IMR-90 (cell line): ENCODE measurements at regions not wholly inside any gene's neighbourhood (a gene's known extent, or its start where the extent isn't known, plus 50 kb on each side); places are given as distances from the start of the nearest gene placed in this dataset.

Experiments
- ATAC-seq: fragments of 200-7000 bp; cut with Tn5 transposase; 2 replicates; pipeline ENCODE4 v1.9.1; 2020; ENCODE audit warnings: low read depth, mild to moderate bottlenecking, moderate library complexity
- BruUV-seq: library from RNA; stranded (reverse); fragments of 400-500 nt; replicated peaks from 2 replicates; lab custom pipeline; 2021; lab: Mats Ljungman, UMichigan
- CTCF ChIA-PET: fragments of 300-600 bp; formaldehyde crosslinking; extraction: SDS; loops from one replicate; lab custom pipeline; 2021; ENCODE audit warnings: antibody characterized with exemption; lab: Yijun Ruan, JAX
- POLR2A ChIA-PET: fragments of 300-600 bp; sonication (Branson Sonifier 250); formaldehyde crosslinking; loops from one replicate; lab custom pipeline; 2022; ENCODE audit warnings: antibody characterized with exemption; ENCODE audit not compliant: unreplicated experiment; lab: Charles Lee
- DNase-seq: peaks from one replicate; pipeline ENCODE4 v3.0.0; 2013
- H2AFZ ChIP-seq: replicated peaks from 2 replicates; pipeline ENCODE3; 2013; ENCODE audit warnings: low read length, mild to moderate bottlenecking; ENCODE audit not compliant: poor library complexity
- H2AK5ac ChIP-seq: 2 replicates; pipeline ENCODE4 v1.6.1; 2013; ENCODE audit warnings: low read depth, low read length, inconsistent platforms
- H2AK9ac ChIP-seq: replicated peaks from 2 replicates; pipeline ENCODE3; 2013; ENCODE audit warnings: mild to moderate bottlenecking, low read depth, low read length, moderate library complexity; ENCODE audit not compliant: poor library complexity
- H2BK120ac ChIP-seq: 2 replicates; pipeline ENCODE4 v1.6.1; 2013; ENCODE audit warnings: low read depth, low read length, inconsistent platforms
- H2BK15ac ChIP-seq: 3 replicates; pipeline ENCODE4 v1.6.1; 2013; ENCODE audit warnings: low read depth, low read length, inconsistent platforms
- H2BK20ac ChIP-seq: 2 replicates; pipeline ENCODE4 v1.6.1; 2013; ENCODE audit warnings: low read depth, mild to moderate bottlenecking, inconsistent platforms, low read length, moderate library complexity
- H2BK5ac ChIP-seq: 2 replicates; pipeline ENCODE4 v1.6.1; 2013; ENCODE audit warnings: mild to moderate bottlenecking, low read depth, low read length, inconsistent platforms; ENCODE audit not compliant: poor library complexity, severe bottlenecking
- H3K14ac ChIP-seq: replicated peaks from 2 replicates; pipeline ENCODE4 v1.6.1; 2013; ENCODE audit warnings: low read depth, low read length, inconsistent platforms
- H3K18ac ChIP-seq: 2 replicates; pipeline ENCODE4 v1.6.1; 2013; ENCODE audit warnings: low read depth, low read length, control low read depth
- H3K23ac ChIP-seq: 2 replicates; pipeline ENCODE4 v1.6.1; 2013; ENCODE audit warnings: low read depth, low read length, inconsistent platforms
- H3K27ac ChIP-seq: 2 replicates; pipeline ENCODE4 v1.5.1; 2013; ENCODE audit warnings: mild to moderate bottlenecking, control low read depth, low read length; ENCODE audit not compliant: insufficient read depth
- H3K27me3 ChIP-seq: 2 replicates; pipeline ENCODE4 v1.6.1; 2013; ENCODE audit warnings: low read length; ENCODE audit not compliant: control insufficient read depth, insufficient read depth
- H3K36me3 ChIP-seq: 2 replicates; pipeline ENCODE4 v1.6.1; 2013; ENCODE audit warnings: low read length, mixed read lengths; ENCODE audit not compliant: control insufficient read depth, insufficient read depth
- H3K4ac ChIP-seq: 2 replicates; pipeline ENCODE4 v1.6.1; 2013; ENCODE audit warnings: low read depth, low read length, inconsistent platforms
- H3K4me1 ChIP-seq: 2 replicates; pipeline ENCODE4 v1.6.1; 2013; ENCODE audit warnings: low read length, mixed read lengths; ENCODE audit not compliant: control insufficient read depth, insufficient read depth
- H3K4me2 ChIP-seq: 2 replicates; pipeline ENCODE4 v1.6.1; 2013; ENCODE audit warnings: low read depth, mild to moderate bottlenecking, control low read depth, low read length, moderate library complexity
- H3K4me3 ChIP-seq: 2 replicates; pipeline ENCODE4 v1.5.1; 2013; ENCODE audit warnings: low read depth, mild to moderate bottlenecking, control low read depth, low read length, moderate library complexity; ENCODE audit not compliant: insufficient read depth
- H3K56ac ChIP-seq: 2 replicates; pipeline ENCODE4 v1.6.1; 2013; ENCODE audit warnings: low read length, inconsistent platforms; ENCODE audit not compliant: insufficient read depth; ENCODE audit errors: extremely low read depth
- H3K79me1 ChIP-seq, 2 experiments: 2 replicates each; pipeline ENCODE4 v1.6.1; 2013; ENCODE audit warnings: low read length in 2 of 2, inconsistent platforms in 1 of 2, low read depth in 1 of 2
- H3K9ac ChIP-seq: 2 replicates; pipeline ENCODE4 v1.6.1; 2013; ENCODE audit warnings: low read depth, low read length, control low read depth
- H3K9me1 ChIP-seq: 2 replicates; pipeline ENCODE4 v1.6.1; 2013; ENCODE audit warnings: low read length, inconsistent platforms; ENCODE audit not compliant: insufficient read depth
- H3K9me3 ChIP-seq: 2 replicates; pipeline ENCODE4 v1.6.1; 2013; ENCODE audit warnings: low read length; ENCODE audit not compliant: control insufficient read depth, insufficient read depth
- H4K20me1 ChIP-seq: 2 replicates; pipeline ENCODE4 v1.6.1; 2013; ENCODE audit warnings: low read length, inconsistent platforms; ENCODE audit not compliant: insufficient read depth
- H4K5ac ChIP-seq: 2 replicates; pipeline ENCODE4 v1.6.1; 2013; ENCODE audit warnings: mild to moderate bottlenecking, low read depth, low read length, control low read depth
- H4K8ac ChIP-seq, 2 experiments: 2 replicates each; pipeline ENCODE4 v1.6.1; 2013; ENCODE audit warnings: low read depth in 2 of 2, low read length in 2 of 2, control low read depth in 1 of 2, inconsistent platforms in 1 of 2
- H4K91ac ChIP-seq: 2 replicates; pipeline ENCODE4 v1.6.1; 2013; ENCODE audit warnings: low read depth, low read length, inconsistent platforms; ENCODE audit not compliant: insufficient read depth
- BHLHE40 ChIP-seq: fragments of 150-350 bp; IDR thresholded peaks from 2 replicates; pipeline ENCODE4 v1.6.1; 2016; ENCODE audit warnings: mild to moderate bottlenecking, low read depth, low read length
- CEBPB ChIP-seq: IDR thresholded peaks from 2 replicates; pipeline ENCODE4 v1.6.1; 2012; ENCODE audit warnings: low read depth, low read length, improper control_type of control experiment
- CHD1 ChIP-seq: IDR thresholded peaks from 2 replicates; pipeline ENCODE4 v1.6.1; 2012; ENCODE audit warnings: low read depth, low read length, improper control_type of control experiment
- ELK1 ChIP-seq: fragments of 150-350 bp; IDR thresholded peaks from 2 replicates; pipeline ENCODE4 v1.6.1; 2016; ENCODE audit warnings: low read depth, mild to moderate bottlenecking, low read length, moderate library complexity, borderline replicate concordance
- FOS ChIP-seq: fragments of 150-350 bp; IDR thresholded peaks from 2 replicates; pipeline ENCODE4 v1.6.1; 2016; ENCODE audit warnings: low read depth, low read length
- MAFK ChIP-seq: IDR thresholded peaks from 2 replicates; pipeline ENCODE4 v1.6.1; 2012; ENCODE audit warnings: low read depth, low read length, improper control_type of control experiment
- MAZ ChIP-seq: IDR thresholded peaks from 2 replicates; pipeline ENCODE4 v1.6.1; 2012; ENCODE audit warnings: low read depth, mild to moderate bottlenecking, low read length, improper control_type of control experiment, moderate library complexity, borderline replicate concordance
- MXI1 ChIP-seq: IDR thresholded peaks from 2 replicates; pipeline ENCODE4 v1.6.1; 2012; ENCODE audit warnings: low read depth, mild to moderate bottlenecking, low read length, moderate library complexity, borderline replicate concordance
- POLR2A ChIP-seq: IDR thresholded peaks from 2 replicates; pipeline ENCODE4 v1.6.1; 2012; ENCODE audit warnings: mild to moderate bottlenecking, low read depth, low read length
- RAD21 ChIP-seq: IDR thresholded peaks from 2 replicates; pipeline ENCODE4 v1.6.1; 2012; ENCODE audit warnings: low read length, improper control_type of control experiment
- RCOR1 ChIP-seq: IDR thresholded peaks from 2 replicates; pipeline ENCODE4 v1.6.1; 2012; ENCODE audit warnings: mild to moderate bottlenecking, low read length, improper control_type of control experiment; ENCODE audit not compliant: insufficient replicate concordance
- RFX5 ChIP-seq: IDR thresholded peaks from 2 replicates; pipeline ENCODE4 v1.8.0; 2012; ENCODE audit warnings: low read depth, mild to moderate bottlenecking, low read length, moderate library complexity
- SMC3 ChIP-seq: fragments of 150-350 bp; IDR thresholded peaks from 2 replicates; pipeline ENCODE4 v1.6.1; 2016; ENCODE audit warnings: low read depth, mild to moderate bottlenecking, antibody characterized with exemption, low read length, moderate library complexity
- USF2 ChIP-seq: fragments of 150-350 bp; IDR thresholded peaks from 2 replicates; pipeline ENCODE4 v1.6.1; 2017; ENCODE audit warnings: mild to moderate bottlenecking, antibody characterized with exemption, low read length, low read depth
- dilution Hi-C: fragments of 300-500 bp; cut with HindIII; formaldehyde crosslinking; loops from one replicate; pipeline ENCODE4 v1.14.3; 2018; ENCODE audit warnings: low sequenced_read_pairs; ENCODE audit not compliant: unreplicated experiment
- in situ Hi-C: fragments of 300-500 bp; cut with MboI; formaldehyde crosslinking; loops from 3 replicates; pipeline ENCODE4 v1.14.3; 2019; ENCODE audit warnings: low sequenced_read_pairs, inconsistent platforms, mixed read lengths
- intact Hi-C: fragments of 100-400 bp; cut with micrococcal nuclease; formaldehyde crosslinking; loops from 2 replicates; pipeline ENCODE4 v1.10.0; 2022
- TF ChIP-seq, protein P1 (sequence below): conservative IDR thresholded peaks from 2 replicates; pipeline ENCODE4 v1.5.1; 2012; ENCODE audit warnings: mild to moderate bottlenecking, low read depth, low read length, improper control_type of control experiment

GRCh38 chr2:13390676-13391075 lies 673.9 kb downstream of the TRIB2 start:
- Histone ChIP-seq H3K9ac (no peak overlapping the region), H3K4me2 (no peak overlapping the region), H3K56ac (no peak overlapping the region), H3K4ac (no peak overlapping the region), H4K20me1 (no peaks in the 10 kb centered on the region), H3K27me3 (no peaks in the 10 kb centered on the region), H3K4me1 (no peaks in the 10 kb centered on the region), H3K14ac (no peak overlapping the region), H2AFZ (no peak overlapping the region), H3K9me1 (no peaks in the 10 kb centered on the region), H3K9me3 (no peaks in the 10 kb centered on the region; the same call in 1 of the 2 replicates), H2AK5ac (no peak overlapping the region), H3K79me1 (no peaks in the 10 kb centered on the region), H3K4me3 (no peak overlapping the region), H2BK20ac (no peak overlapping the region), H3K27ac (no peak overlapping the region), H4K5ac (no peak overlapping the region), H3K36me3 (no peaks in the 10 kb centered on the region), H4K91ac (no peak overlapping the region), H2AK9ac (no peak overlapping the region), H4K8ac (no peak overlapping the region), H2BK5ac (no peak overlapping the region), H2BK15ac (no peak overlapping the region), H3K18ac (no peak overlapping the region), H3K23ac (no peak overlapping the region), H2BK120ac (no peak overlapping the region)
- TF ChIP-seq CEBPB (no peak), USF2 (no peak), RAD21 (no peak), FOS (no peak), SMC3 (no peak), MXI1 (no peak), MAFK (no peak), RCOR1 (no peak), BHLHE40 (no peak), MAZ (no peak), RFX5 (no peak), ELK1 (no peak), CHD1 (no peak), POLR2A (no peak)
- TF ChIP-seq, protein P1, sequence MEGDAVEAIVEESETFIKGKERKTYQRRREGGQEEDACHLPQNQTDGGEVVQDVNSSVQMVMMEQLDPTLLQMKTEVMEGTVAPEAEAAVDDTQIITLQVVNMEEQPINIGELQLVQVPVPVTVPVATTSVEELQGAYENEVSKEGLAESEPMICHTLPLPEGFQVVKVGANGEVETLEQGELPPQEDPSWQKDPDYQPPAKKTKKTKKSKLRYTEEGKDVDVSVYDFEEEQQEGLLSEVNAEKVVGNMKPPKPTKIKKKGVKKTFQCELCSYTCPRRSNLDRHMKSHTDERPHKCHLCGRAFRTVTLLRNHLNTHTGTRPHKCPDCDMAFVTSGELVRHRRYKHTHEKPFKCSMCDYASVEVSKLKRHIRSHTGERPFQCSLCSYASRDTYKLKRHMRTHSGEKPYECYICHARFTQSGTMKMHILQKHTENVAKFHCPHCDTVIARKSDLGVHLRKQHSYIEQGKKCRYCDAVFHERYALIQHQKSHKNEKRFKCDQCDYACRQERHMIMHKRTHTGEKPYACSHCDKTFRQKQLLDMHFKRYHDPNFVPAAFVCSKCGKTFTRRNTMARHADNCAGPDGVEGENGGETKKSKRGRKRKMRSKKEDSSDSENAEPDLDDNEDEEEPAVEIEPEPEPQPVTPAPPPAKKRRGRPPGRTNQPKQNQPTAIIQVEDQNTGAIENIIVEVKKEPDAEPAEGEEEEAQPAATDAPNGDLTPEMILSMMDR: no peak
- intact Hi-C loops: no loop called here
- DNase-seq (no peak), ATAC-seq (no peak)
- dilution Hi-C loops: no loop called here
- ChIA-PET CTCF (no interaction called here), POLR2A (no interaction called here)
- BruUV-seq: no TSS peak
- in situ Hi-C loops: no loop called here
